Ovary (tissue), 7 donors: ENCODE measurements at regions not wholly inside any gene's neighbourhood (a gene's known extent, or its start where the extent isn't known, plus 50 kb on each side); places are given as distances from the start of the nearest gene placed in this dataset.

ENCODE experiments used
- DNase-seq, 5 donors: peaks; one replicate each; pipeline ENCODE4 v3.0.0-alpha.2; 2019 to 2020
- H3K27ac ChIP-seq, 2 donors: fragments of 200-600 bp; one replicate each; pipeline versions ENCODE4 v1.5.1 to v1.8.0; 2019 to 2022
- H3K27me3 ChIP-seq: fragments of 200-600 bp; one replicate; pipeline ENCODE4 v1.8.0; 2022
- H3K36me3 ChIP-seq: fragments of 200-600 bp; sonication (generic); one replicate; pipeline ENCODE4 v1.5.1; 2019
- H3K4me1 ChIP-seq: one replicate; pipeline ENCODE4 v1.8.1; 2013; ENCODE audit warnings: mild to moderate bottlenecking, moderate library complexity; ENCODE audit not compliant: insufficient read depth
- H3K4me3 ChIP-seq: fragments of 200-600 bp; sonication (generic); one replicate; pipeline ENCODE4 v1.5.1; 2017
- H3K9me3 ChIP-seq, 2 donors: fragments of 200-600 bp in 1 of 2; sonication (generic) in 1 of 2; one replicate each; pipeline versions ENCODE4 v1.5.1 to v1.8.1; 2013 to 2019; ENCODE audit warnings: mild to moderate bottlenecking in 1 of 2, moderate library complexity in 1 of 2
- EP300 ChIP-seq: sonication (generic); formaldehyde crosslinking; IDR thresholded peaks from one replicate; pipeline ENCODE4 v1.6.1; 2017; ENCODE audit warnings: antibody characterized with exemption
- POLR2A ChIP-seq: fragments of 450-650 bp; IDR thresholded peaks from one replicate; pipeline ENCODE4 v1.6.1; 2017; ENCODE audit warnings: antibody characterized with exemption, mild to moderate bottlenecking, moderate library complexity
- WGBS, 3 donors: extraction: QIAGEN DNeasy Blood & Tissue Kit in 1 of 3; methylation state at CpG; one replicate each; pipeline versions ENCODE4 v1.1.5 to v1.1.7; 2013 to 2017; 5-methylcytosine and 5-hydroxymethylcytosine counted together
- intact Hi-C, 4 donors: fragments of 100-400 bp; cut with DNase I; formaldehyde crosslinking; loops; one replicate each; pipeline versions ENCODE4 v1.11.0 to v1.15.1; 2022 to 2023
- TF ChIP-seq, protein P1 (sequence below), 3 donors: fragments of 450-650 bp in 2 of 3; fragments of 200-600 bp in 1 of 3; IDR thresholded peaks; one replicate each; pipeline versions ENCODE4 v1.5.1 to v1.8.0; 2016 to 2022; ENCODE audit warnings: antibody characterized with exemption in 3 of 3, mild to moderate bottlenecking in 1 of 3
- donor health status: DM: no; HTN: no; CAD: no; lungs with moderate emphysema.
- donor health status: DM: no; HTN: no; CAD: no.
- donor health status: Bipolar disorder and iron deficiency.
- donor health status: DM: no; HTN: no; CAD: no.
- donor health status: DM: yes; HTN: yes; CAD: no.

DNA sequence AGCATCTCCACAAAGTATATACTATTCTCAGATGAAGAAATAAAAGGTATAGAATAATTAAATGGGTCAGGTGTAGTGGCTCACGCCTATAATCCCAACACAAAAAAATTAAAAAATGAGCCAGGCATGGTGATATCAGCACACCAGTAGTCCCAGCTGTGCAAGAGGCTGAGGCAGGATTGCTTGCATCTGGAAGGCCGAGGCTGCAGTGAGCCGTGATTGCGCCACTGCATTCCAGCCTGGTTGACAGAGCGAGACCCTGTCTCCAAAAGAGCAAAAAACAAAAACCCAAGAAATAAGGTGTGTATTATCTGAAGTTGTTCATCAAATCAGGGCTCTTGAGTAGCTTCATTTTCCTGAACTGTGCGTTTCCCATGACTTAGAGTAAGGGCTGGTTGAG is 83.2 kb upstream of the MYO10 start:
- Histone ChIP-seq H3K9me3 (no peaks in the 10 kb centered on the region), H3K4me3 (no peak overlapping the region), H3K4me1 (no peaks in the 10 kb centered on the region), H3K27ac (no peak overlapping the region), H3K36me3 (no peaks in the 10 kb centered on the region), H3K27me3 (no peaks in the 10 kb centered on the region)
- TF ChIP-seq, protein P1, sequence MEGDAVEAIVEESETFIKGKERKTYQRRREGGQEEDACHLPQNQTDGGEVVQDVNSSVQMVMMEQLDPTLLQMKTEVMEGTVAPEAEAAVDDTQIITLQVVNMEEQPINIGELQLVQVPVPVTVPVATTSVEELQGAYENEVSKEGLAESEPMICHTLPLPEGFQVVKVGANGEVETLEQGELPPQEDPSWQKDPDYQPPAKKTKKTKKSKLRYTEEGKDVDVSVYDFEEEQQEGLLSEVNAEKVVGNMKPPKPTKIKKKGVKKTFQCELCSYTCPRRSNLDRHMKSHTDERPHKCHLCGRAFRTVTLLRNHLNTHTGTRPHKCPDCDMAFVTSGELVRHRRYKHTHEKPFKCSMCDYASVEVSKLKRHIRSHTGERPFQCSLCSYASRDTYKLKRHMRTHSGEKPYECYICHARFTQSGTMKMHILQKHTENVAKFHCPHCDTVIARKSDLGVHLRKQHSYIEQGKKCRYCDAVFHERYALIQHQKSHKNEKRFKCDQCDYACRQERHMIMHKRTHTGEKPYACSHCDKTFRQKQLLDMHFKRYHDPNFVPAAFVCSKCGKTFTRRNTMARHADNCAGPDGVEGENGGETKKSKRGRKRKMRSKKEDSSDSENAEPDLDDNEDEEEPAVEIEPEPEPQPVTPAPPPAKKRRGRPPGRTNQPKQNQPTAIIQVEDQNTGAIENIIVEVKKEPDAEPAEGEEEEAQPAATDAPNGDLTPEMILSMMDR (IDR thresholded peaks at IDR 0.05) = no peak
- TF ChIP-seq EP300 (no peak), POLR2A (no peak)
- intact Hi-C loops = no loop called here
- 86 to 90% (median 89%) methylated on average over 6 of the region's 6 CpGs for WGBS, 3 donors
- no peak for DNase-seq

- Histone ChIP-seq H3K4me3 (no peak overlapping the region), H3K4me1 (no peaks in the 10 kb centered on the region), H3K27me3 (no peaks in the 10 kb centered on the region), H3K9me3 (no peaks in the 10 kb centered on the region), H3K27ac (peak overlapping the region in 1 of 2 donors; percentile 2), H3K36me3 (no peaks in the 10 kb centered on the region)
- 53 to 61% (median 58%) methylated on average over 8 of the region's 8 CpGs for WGBS, 3 donors
- TF ChIP-seq, protein P1 (IDR thresholded peaks at IDR 0.05) = no peak
- TF ChIP-seq EP300 = no peak
- TF ChIP-seq POLR2A = no peak
- intact Hi-C loops = no loop called here
- no peak for DNase-seq
Observed at GRCh38 chr5:17020678-17021601, 84.9 kb upstream of the MYO10 start.

DNA sequence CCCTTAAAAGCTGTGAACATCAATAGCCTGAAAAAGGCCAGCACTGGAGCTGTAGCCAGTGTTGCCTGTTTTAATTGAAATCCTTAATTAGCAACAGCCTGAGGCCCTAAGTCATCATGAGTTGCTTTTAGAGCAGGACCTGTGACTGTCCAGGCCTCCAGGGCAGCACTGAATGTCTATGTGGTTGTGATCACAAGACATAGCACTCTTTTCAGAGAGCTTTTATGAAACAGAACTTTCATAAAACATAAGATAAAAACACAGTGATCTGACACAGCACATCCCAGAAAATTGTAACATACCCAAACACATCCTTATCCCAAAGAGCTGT is 85.5 kb upstream of the MYO10 start:
- TF ChIP-seq, protein P1 (IDR thresholded peaks at IDR 0.05) = no peak
- TF ChIP-seq POLR2A = no peak
- TF ChIP-seq EP300 = no peak
- no peaks in the 10 kb centered on the region for H3K36me3 ChIP-seq
- no peaks in the 10 kb centered on the region for H3K9me3 ChIP-seq
- no peaks in the 10 kb centered on the region for H3K4me1 ChIP-seq
- intact Hi-C loops = no loop called here
- no peak for DNase-seq
- H3K4me3 ChIP-seq = no peak overlapping the region
- no peak overlapping the region for H3K27ac ChIP-seq
- H3K27me3 ChIP-seq = no peaks in the 10 kb centered on the region

GRCh38 chr5:17022296-17022695 is 86.2 kb upstream of the MYO10 start:
- Histone ChIP-seq H3K4me1 (no peaks in the 10 kb centered on the region), H3K36me3 (no peaks in the 10 kb centered on the region), H3K27ac (no peak overlapping the region), H3K9me3 (no peaks in the 10 kb centered on the region), H3K4me3 (no peak overlapping the region), H3K27me3 (no peaks in the 10 kb centered on the region)
- intact Hi-C loops = no loop called here
- WGBS, 3 donors = 95 to 98% (median 98%) methylated on average over 2 of the region's 2 CpGs
- no peak for DNase-seq
- TF ChIP-seq, protein P1 (IDR thresholded peaks at IDR 0.05) = no peak
- no peak for TF ChIP-seq POLR2A
- TF ChIP-seq EP300 = no peak
